Activated T-cell treated with anti-CD3 and anti-CD28 coated beads, Interleukin-2, amount 50 U/mL, for 24 hours (primary cell): ENCODE measurements at regions not wholly inside any gene's neighbourhood (a gene's known extent, or its start where the extent isn't known, plus 50 kb on each side); places are given as distances from the start of the nearest gene placed in this dataset.

Source experiments
- DNase-seq: peaks from one replicate; pipeline ENCODE4 v3.0.0-alpha.2; 2020
- H3K27ac Mint-ChIP-seq: 2 replicates; pipeline ENCODE4 v1.8.0; 2020; ENCODE audit warnings: mild to moderate bottlenecking, mixed read lengths
- H3K27me3 Mint-ChIP-seq: 2 replicates; pipeline ENCODE4 v1.8.0; 2020; ENCODE audit warnings: mixed read lengths
- H3K36me3 Mint-ChIP-seq: 2 replicates; pipeline ENCODE4 v1.8.0; 2020; ENCODE audit warnings: low read depth, mixed read lengths
- H3K4me1 Mint-ChIP-seq: 2 replicates; pipeline ENCODE4 v1.8.0; 2020; ENCODE audit warnings: low read depth, mixed read lengths
- H3K4me3 Mint-ChIP-seq: 2 replicates; pipeline ENCODE4 v1.8.0; 2020; ENCODE audit warnings: mild to moderate bottlenecking, moderate library complexity, mixed read lengths
- H3K9me3 Mint-ChIP-seq: 2 replicates; pipeline ENCODE4 v1.8.0; 2020; ENCODE audit warnings: mixed read lengths

- no peak for DNase-seq
- Mint-ChIP-seq H3K27ac (no peak overlapping the region), H3K27me3 (peaks cover 12% of the 10 kb centered on the region), H3K36me3 (no peaks in the 10 kb centered on the region), H3K4me1 (no peaks in the 10 kb centered on the region), H3K4me3 (no peak overlapping the region), H3K9me3 (no peaks in the 10 kb centered on the region)
These were observed 91.0 kb upstream of the MVB12B start for GRCh38 chr9:126235336-126236243.

- Mint-ChIP-seq H3K27me3 (peaks cover 8% of the 10 kb centered on the region), H3K27ac (no peak overlapping the region), H3K4me3 (no peak overlapping the region), H3K4me1 (no peaks in the 10 kb centered on the region), H3K36me3 (no peaks in the 10 kb centered on the region), H3K9me3 (no peaks in the 10 kb centered on the region)
- no peak for DNase-seq
These were observed 90.4 kb upstream of the MVB12B start for GRCh38 chr9:126236273-126236672.

- Mint-ChIP-seq H3K4me1 (no peaks in the 10 kb centered on the region), H3K4me3 (no peak overlapping the region), H3K27ac (no peak overlapping the region), H3K9me3 (no peaks in the 10 kb centered on the region), H3K27me3 (peaks cover 8% of the 10 kb centered on the region), H3K36me3 (no peaks in the 10 kb centered on the region)
- no peak for DNase-seq
These were observed 88.2 kb upstream of the MVB12B start for GRCh38 chr9:126238415-126238814.

- no peak for DNase-seq
- peaks cover under 1% of the 10 kb centered on the region for H3K9me3 Mint-ChIP-seq
- no peaks in the 10 kb centered on the region for H3K36me3 Mint-ChIP-seq
- H3K4me3 Mint-ChIP-seq: no peak overlapping the region
- H3K27ac Mint-ChIP-seq: no peak overlapping the region
- no peaks in the 10 kb centered on the region for H3K4me1 Mint-ChIP-seq
- H3K27me3 Mint-ChIP-seq: peaks cover 9% of the 10 kb centered on the region
These were observed 87.1 kb upstream of the MVB12B start for GRCh38 chr9:126239515-126239914.

- Mint-ChIP-seq H3K27ac (no peak overlapping the region), H3K9me3 (peaks cover 4% of the 10 kb centered on the region), H3K4me1 (no peaks in the 10 kb centered on the region), H3K36me3 (no peaks in the 10 kb centered on the region), H3K4me3 (no peak overlapping the region), H3K27me3 (peaks cover 21% of the 10 kb centered on the region)
- no peak for DNase-seq
These were observed 85.8 kb upstream of the MVB12B start for GRCh38 chr9:126240835-126241234.

GRCh38 chr9:126248680-126249079 lies 77.9 kb upstream of the MVB12B start:
- peaks cover 6% of the 10 kb centered on the region for H3K9me3 Mint-ChIP-seq
- DNase-seq: no peak
- no peak overlapping the region for H3K27ac Mint-ChIP-seq
- H3K4me1 Mint-ChIP-seq: no peaks in the 10 kb centered on the region
- H3K4me3 Mint-ChIP-seq: no peak overlapping the region
- no peaks in the 10 kb centered on the region for H3K36me3 Mint-ChIP-seq
- peaks cover 37% of the 10 kb centered on the region for H3K27me3 Mint-ChIP-seq

GRCh38 chr9:126261584-126262356 lies 64.9 kb upstream of the MVB12B start:
- H3K27ac Mint-ChIP-seq: no peak overlapping the region
- H3K27me3 Mint-ChIP-seq: peaks cover 41% of the 10 kb centered on the region
- H3K36me3 Mint-ChIP-seq: no peaks in the 10 kb centered on the region
- DNase-seq: no peak
- H3K4me3 Mint-ChIP-seq: no peak overlapping the region
- H3K9me3 Mint-ChIP-seq: peaks cover 5% of the 10 kb centered on the region
- peaks cover 5% of the 10 kb centered on the region for H3K4me1 Mint-ChIP-seq

- Mint-ChIP-seq H3K27ac (no peak overlapping the region), H3K4me1 (peaks cover 5% of the 10 kb centered on the region), H3K36me3 (no peaks in the 10 kb centered on the region), H3K9me3 (peaks cover 5% of the 10 kb centered on the region), H3K4me3 (no peak overlapping the region), H3K27me3 (peaks cover 38% of the 10 kb centered on the region)
- DNase-seq: no peak
These were observed 63.9 kb upstream of the MVB12B start for GRCh38 chr9:126262738-126263137.

- Mint-ChIP-seq H3K9me3 (no peaks in the 10 kb centered on the region), H3K27ac (no peak overlapping the region), H3K27me3 (peaks cover 12% of the 10 kb centered on the region), H3K4me1 (no peaks in the 10 kb centered on the region), H3K4me3 (no peak overlapping the region), H3K36me3 (no peaks in the 10 kb centered on the region)
- no peak for DNase-seq
These were observed 56.1 kb upstream of the MVB12B start for GRCh38 chr9:126270556-126270955.

- H3K4me3 Mint-ChIP-seq: no peak overlapping the region
- DNase-seq: no peak
- H3K27me3 Mint-ChIP-seq: peaks cover 32% of the 10 kb centered on the region
- no peak overlapping the region for H3K27ac Mint-ChIP-seq
- no peaks in the 10 kb centered on the region for H3K9me3 Mint-ChIP-seq
- H3K4me1 Mint-ChIP-seq: no peaks in the 10 kb centered on the region
- no peaks in the 10 kb centered on the region for H3K36me3 Mint-ChIP-seq
These were observed 51.1 kb upstream of the MVB12B start for GRCh38 chr9:126275386-126276001.

- no peaks in the 10 kb centered on the region for H3K36me3 Mint-ChIP-seq
- H3K27me3 Mint-ChIP-seq: peaks cover 33% of the 10 kb centered on the region
- no peaks in the 10 kb centered on the region for H3K4me1 Mint-ChIP-seq
- DNase-seq: no peak
- no peak overlapping the region for H3K27ac Mint-ChIP-seq
- H3K4me3 Mint-ChIP-seq: no peak overlapping the region
- no peaks in the 10 kb centered on the region for H3K9me3 Mint-ChIP-seq
These were observed 50.4 kb upstream of the MVB12B start for GRCh38 chr9:126276056-126276728.
